Smooth muscle cell (in vitro differentiated cells): ENCODE measurements at regions not wholly inside any gene's neighbourhood (a gene's known extent, or its start where the extent isn't known, plus 50 kb on each side); places are given as distances from the start of the nearest gene placed in this dataset.

Experiments
- DNase-seq: peaks from one replicate; lab custom pipeline; 2025; ENCODE audit not compliant: unreplicated experiment; lab: John Stamatoyannopoulos, UW
- H2AFZ ChIP-seq: fragments of 200-600 bp; sonication (generic); 2 replicates; pipeline ENCODE4 v1.6.0; 2016; ENCODE audit warnings: antibody characterized with exemption, low read depth, mild to moderate bottlenecking
- H3F3A ChIP-seq: fragments of 200-600 bp; sonication (generic); 2 replicates; pipeline ENCODE4 v1.6.0; 2017; ENCODE audit warnings: antibody characterized with exemption, low read depth
- H3K27ac ChIP-seq: fragments of 200-600 bp; sonication (generic); 2 replicates; pipeline ENCODE4 v1.5.1; 2016; ENCODE audit warnings: low read depth, mild to moderate bottlenecking
- H3K27me3 ChIP-seq: fragments of 200-600 bp; sonication (generic); 2 replicates; pipeline ENCODE4 v1.6.1; 2016; ENCODE audit warnings: low read depth, mild to moderate bottlenecking
- H3K36me3 ChIP-seq: fragments of 200-600 bp; sonication (generic); 2 replicates; pipeline ENCODE4 v1.5.1; 2016; ENCODE audit warnings: low read depth
- H3K4me1 ChIP-seq: fragments of 200-600 bp; sonication (generic); 2 replicates; pipeline ENCODE4 v1.5.1; 2016; ENCODE audit warnings: low read depth
- H3K4me2 ChIP-seq: fragments of 200-600 bp; sonication (generic); 2 replicates; pipeline ENCODE4 v1.6.0; 2016; ENCODE audit warnings: mild to moderate bottlenecking
- H3K4me3 ChIP-seq: fragments of 200-600 bp; sonication (generic); 2 replicates; pipeline ENCODE4 v1.5.1; 2016; ENCODE audit warnings: mild to moderate bottlenecking
- H3K79me2 ChIP-seq: fragments of 200-600 bp; sonication (generic); 2 replicates; pipeline ENCODE4 v1.6.0; 2016; ENCODE audit warnings: low read depth, mild to moderate bottlenecking
- H3K9ac ChIP-seq: fragments of 200-600 bp; sonication (generic); 2 replicates; pipeline ENCODE4 v1.6.0; 2016; ENCODE audit warnings: low read depth
- H3K9me3 ChIP-seq: fragments of 200-600 bp; sonication (generic); replicated peaks from 2 replicates; pipeline ENCODE4 v1.5.1; 2016; ENCODE audit warnings: low read depth
- H4K20me1 ChIP-seq: fragments of 200-600 bp; sonication (generic); 2 replicates; pipeline ENCODE4 v1.6.0; 2016; ENCODE audit warnings: low read depth
- CTCF ChIP-seq: fragments of 200-600 bp; sonication (generic); IDR thresholded peaks from 2 replicates; pipeline ENCODE4 v1.5.1; 2017; ENCODE audit warnings: borderline replicate concordance, mild to moderate bottlenecking, antibody characterized with exemption; ENCODE audit not compliant: insufficient read depth, poor library complexity, severe bottlenecking
- WGBS: methylation state at CpG from one replicate; pipeline ENCODE4 v1.1.7; 2016; ENCODE audit warnings: low lambda C conversion rate; 5-methylcytosine and 5-hydroxymethylcytosine counted together

GRCh38 chr16:85348065-85348840 lies 236.0 kb upstream of the CIBAR2 start:
- no peak overlapping the region for H3K4me2 ChIP-seq
- H3K27ac ChIP-seq, result no peak overlapping the region
- DNase-seq, result no peak
- H3K79me2 ChIP-seq, result no peaks in the 10 kb centered on the region
- H3K4me3 ChIP-seq, result no peak overlapping the region
- peaks cover 16% of the 10 kb centered on the region for H3K4me1 ChIP-seq
- no peaks in the 10 kb centered on the region for H3F3A ChIP-seq
- WGBS, result over 99% methylated on average over 12 of the region's 12 CpGs
- H4K20me1 ChIP-seq, result peaks cover 87% of the 10 kb centered on the region
- no peaks in the 10 kb centered on the region for H3K9me3 ChIP-seq
- H3K9ac ChIP-seq, result no peak overlapping the region
- H2AFZ ChIP-seq, result no peak overlapping the region
- H3K36me3 ChIP-seq, result no peaks in the 10 kb centered on the region
- TF ChIP-seq CTCF, result no peak
- H3K27me3 ChIP-seq, result no peaks in the 10 kb centered on the region

- H3K4me2 ChIP-seq, result no peak overlapping the region
- H3K4me3 ChIP-seq, result no peak overlapping the region
- no peaks in the 10 kb centered on the region for H3K36me3 ChIP-seq
- H3K27ac ChIP-seq, result no peak overlapping the region
- no peak for DNase-seq
- peaks cover 6% of the 10 kb centered on the region for H3F3A ChIP-seq
- no peaks in the 10 kb centered on the region for H3K27me3 ChIP-seq
- 75% methylated on average over 21 of the region's 21 CpGs for WGBS
- peaks cover 80% of the 10 kb centered on the region for H4K20me1 ChIP-seq
- H3K4me1 ChIP-seq, result peaks cover 16% of the 10 kb centered on the region
- no peaks in the 10 kb centered on the region for H3K79me2 ChIP-seq
- H2AFZ ChIP-seq, result no peak overlapping the region
- no peaks in the 10 kb centered on the region for H3K9me3 ChIP-seq
- no peak overlapping the region for H3K9ac ChIP-seq
- no peak for TF ChIP-seq CTCF
These were observed 236.7 kb upstream of the CIBAR2 start for GRCh38 chr16:85348911-85349334.

- Histone ChIP-seq H4K20me1 (peaks cover 80% of the 10 kb centered on the region), H3K79me2 (no peaks in the 10 kb centered on the region), H3K9ac (no peak overlapping the region), H2AFZ (no peak overlapping the region), H3K4me3 (no peak overlapping the region), H3K4me2 (no peak overlapping the region), H3K27ac (no peak overlapping the region), H3F3A (peaks cover 12% of the 10 kb centered on the region), H3K36me3 (no peaks in the 10 kb centered on the region), H3K27me3 (no peaks in the 10 kb centered on the region), H3K9me3 (no peaks in the 10 kb centered on the region), H3K4me1 (peaks cover 16% of the 10 kb centered on the region)
- WGBS, result 80% methylated on average over 25 of the region's 26 CpGs
- TF ChIP-seq CTCF, result no peak
- no peak for DNase-seq
These were observed 237.3 kb upstream of the CIBAR2 start for GRCh38 chr16:85349365-85350145.
